HEK293 (cell line): ENCODE measurements at regions not wholly inside any gene's neighbourhood (a gene's known extent, or its start where the extent isn't known, plus 50 kb on each side); places are given as distances from the start of the nearest gene placed in this dataset.

ENCODE experiments used
- CTCF ChIP-seq: fragments of 450-650 bp; formaldehyde crosslinking; IDR thresholded peaks from 2 replicates; pipeline ENCODE4 v1.5.1; 2016; ENCODE audit warnings: missing biosample characterization, missing genetic modification characterization
- PBX3 ChIP-seq: sonication (generic); formaldehyde crosslinking; IDR thresholded peaks from 2 replicates; pipeline ENCODE4 v1.8.1; 2022; ENCODE audit warnings: mild to moderate bottlenecking, moderate library complexity, missing genetic modification reagents
- REST ChIP-seq: fragments of 450-650 bp; formaldehyde crosslinking; IDR thresholded peaks from 2 replicates; pipeline ENCODE4 v1.5.1; 2016; ENCODE audit warnings: missing biosample characterization, missing genetic modification characterization
- TCF7L2 ChIP-seq: IDR thresholded peaks from 2 replicates; pipeline ENCODE4 v1.6.1; 2011; ENCODE audit warnings: low read depth, mild to moderate bottlenecking, inconsistent platforms, low read length, moderate library complexity, borderline replicate concordance
- ZBTB10 ChIP-seq: fragments of 450-650 bp; formaldehyde crosslinking; IDR thresholded peaks from 2 replicates; pipeline ENCODE4 v1.5.1; 2016; ENCODE audit warnings: missing biosample characterization, missing genetic modification characterization
- ZBTB7A ChIP-seq: fragments of 450-650 bp; formaldehyde crosslinking; IDR thresholded peaks from 2 replicates; pipeline ENCODE4 v1.5.1; 2016; ENCODE audit warnings: low read depth, missing biosample characterization, missing genetic modification characterization
- ZFP37 ChIP-seq: fragments of 450-650 bp; formaldehyde crosslinking; IDR thresholded peaks from 2 replicates; pipeline ENCODE4 v1.5.1; 2016; ENCODE audit warnings: missing biosample characterization, missing genetic modification characterization
- ZFP41 ChIP-seq: fragments of 450-650 bp; formaldehyde crosslinking; IDR thresholded peaks from 2 replicates; pipeline ENCODE4 v1.5.1; 2016; ENCODE audit warnings: missing biosample characterization, missing genetic modification characterization, borderline replicate concordance
- ZIC2 ChIP-seq: fragments of 450-650 bp; formaldehyde crosslinking; IDR thresholded peaks from 2 replicates; pipeline ENCODE4 v1.5.1; 2016; ENCODE audit warnings: missing biosample characterization, missing genetic modification characterization
- ZNF10 ChIP-seq: fragments of 450-650 bp; formaldehyde crosslinking; IDR thresholded peaks from 2 replicates; pipeline ENCODE4 v1.5.1; 2017; ENCODE audit warnings: missing biosample characterization, missing genetic modification characterization
- ZNF132 ChIP-seq: fragments of 450-650 bp; formaldehyde crosslinking; IDR thresholded peaks from 2 replicates; pipeline ENCODE4 v1.5.1; 2017; ENCODE audit warnings: missing biosample characterization, missing genetic modification characterization, borderline replicate concordance
- ZNF138 ChIP-seq: fragments of 450-650 bp; formaldehyde crosslinking; IDR thresholded peaks from 2 replicates; pipeline ENCODE4 v1.5.1; 2016; ENCODE audit warnings: missing biosample characterization, missing genetic modification characterization, borderline replicate concordance
- ZNF221 ChIP-seq: fragments of 450-650 bp; formaldehyde crosslinking; IDR thresholded peaks from 2 replicates; pipeline ENCODE4 v1.5.1; 2017; ENCODE audit warnings: missing biosample characterization, missing genetic modification characterization, borderline replicate concordance
- ZNF561 ChIP-seq: fragments of 450-650 bp; IDR thresholded peaks from 2 replicates; pipeline ENCODE4 v1.5.1; 2018; ENCODE audit warnings: missing biosample characterization, missing genetic modification characterization, borderline replicate concordance

DNA sequence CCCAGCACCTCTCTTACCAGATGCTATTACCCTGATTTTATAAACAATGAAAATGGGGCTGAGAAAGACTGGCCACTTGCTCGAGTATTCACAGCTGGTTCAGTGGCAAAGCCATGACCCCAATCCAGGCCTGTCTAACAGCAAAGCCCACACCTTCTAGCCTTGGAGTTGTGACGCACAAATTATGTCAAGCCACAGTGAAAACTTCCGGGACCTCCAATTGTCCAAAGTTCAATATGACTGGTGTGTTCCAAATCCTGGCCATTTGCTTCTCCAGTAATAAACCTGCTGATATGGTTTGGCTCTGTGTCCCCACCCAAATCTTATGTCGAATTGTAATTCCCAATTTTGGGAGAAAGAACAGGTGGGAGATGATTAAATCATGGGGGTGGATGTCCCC, 64.7 kb upstream of the RIOK3 start:
- TF ChIP-seq ZIC2 (no peak), REST (tag by site-specific recombination) (no peak), CTCF (tag by site-specific recombination) (no peak), ZNF221 (tag by site-specific recombination) (no peak), ZFP37 (tag by site-specific recombination) (no peak), ZBTB10 (no peak), ZNF561 (tag by site-specific recombination) (no peak), ZBTB7A (tag by site-specific recombination) (no peak), PBX3 (CRISPR knock-in tag) (no peak), ZNF138 (tag by site-specific recombination) (no peak), ZNF10 (tag by site-specific recombination) (no peak), ZFP41 (tag by site-specific recombination) (no peak), TCF7L2 (no peak), ZNF132 (tag by site-specific recombination) (no peak)
